ENCODE measurements at regions not wholly inside any gene's neighbourhood (a gene's known extent, or its start where the extent isn't known, plus 50 kb on each side); places are given as distances from the start of the nearest gene placed in this dataset.

DNA sequence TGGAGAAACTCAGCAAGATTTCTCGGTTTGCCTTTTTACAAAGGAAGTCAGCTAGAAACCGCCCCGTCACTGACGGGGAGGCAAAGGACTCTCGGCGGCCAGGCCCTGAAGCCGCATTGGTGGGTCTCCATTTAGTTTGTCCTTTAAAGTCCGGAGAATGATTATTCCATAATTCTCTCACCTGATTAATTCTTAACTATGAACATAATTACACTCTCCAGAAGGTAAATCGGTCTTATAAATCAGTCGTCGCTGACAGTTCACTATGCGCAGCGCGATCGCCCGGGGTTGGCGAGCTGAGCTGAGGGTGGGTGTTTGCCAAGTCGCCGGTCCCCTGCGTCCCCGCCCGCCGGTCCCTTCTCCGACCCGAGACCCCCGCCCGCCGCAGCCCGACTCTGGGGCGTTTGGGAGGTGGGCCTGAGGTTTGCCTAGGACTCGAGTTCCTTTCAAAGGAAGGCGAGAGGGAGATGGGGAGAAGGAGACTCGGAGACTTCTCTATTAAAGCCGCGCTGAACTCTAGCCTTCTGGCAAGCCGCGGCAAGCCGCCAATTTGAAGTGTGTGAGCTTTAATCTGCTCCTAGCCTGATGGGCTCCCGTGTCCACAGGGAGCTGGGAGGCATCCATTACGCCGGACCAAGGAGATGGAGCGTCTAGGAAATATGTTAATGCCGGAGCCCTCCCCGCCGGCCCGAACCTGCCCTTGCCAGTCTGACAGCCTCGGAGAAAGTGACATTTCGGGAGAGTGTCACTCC lies 392.9 kb downstream of the NOVA1 start:
- ChIA-PET POLR2A (no interaction called here), CTCF (ENCODE audit: low intra/inter-chr PET ratio) (no interaction called here)
- Histone ChIP-seq H2AFZ (ENCODE audit: low read depth, low read length) (no peak overlapping the region), H3K27ac (ENCODE audit: extremely low read depth, low read depth, low read length) (no peak overlapping the region), H3K9me3 (replicated peaks; ENCODE audit: control insufficient read depth, insufficient read depth, low read depth, low read length) (no peaks in the 10 kb centered on the region), H3K27me3 (ENCODE audit: control insufficient read depth in 2 of 2, insufficient read depth in 2 of 2, low read length in 2 of 2) (no peaks in the 10 kb centered on the region), H3K9ac (ENCODE audit: insufficient read depth in 1 of 2, low read depth in 2 of 2, low read length in 2 of 2) (no peak overlapping the region), H3K4me2 (ENCODE audit: insufficient read depth, low read length) (no peak overlapping the region), H3K4me3 (no peak overlapping the region), H3K4me1 (replicated peaks in 1 of 2; ENCODE audit: control insufficient read depth in 2 of 2, insufficient read depth in 2 of 2, low read length in 2 of 2) (no peaks in the 10 kb centered on the region), H3K9me1 (ENCODE audit: control insufficient read depth, insufficient read depth, low read length) (no peaks in the 10 kb centered on the region), H4K20me1 (replicated peaks; ENCODE audit: control insufficient read depth, insufficient read depth, low read length) (no peaks in the 10 kb centered on the region), H3K36me3 (ENCODE audit: control insufficient read depth, insufficient read depth, low read length) (no peaks in the 10 kb centered on the region), H3K79me2 (ENCODE audit: control insufficient read depth, insufficient read depth, low read length) (no peaks in the 10 kb centered on the region)
- ATAC-seq (no peak), FAIRE-seq (no peak), DNase-seq (ENCODE audit: extremely low read depth in 1 of 4, low spot score in 3 of 4) (no peak)
- WGBS (ENCODE audit: insufficient coverage, low coverage, missing lambda C conversion rate), result 8% methylated on average over 30 of the region's 48 CpGs
- in situ Hi-C loops (cut with MboI), result no loop called here
- intact Hi-C loops (cut with micrococcal nuclease), result no loop called here
- TF ChIP-seq PATZ1 (CRISPR knock-in tag; IDR thresholded peaks at IDR 0.05; ENCODE audit: borderline replicate concordance) (no peak), MAX (CRISPR knock-in tag; IDR thresholded peaks at IDR 0.05) (no peak)
- TF ChIP-seq, protein P1, sequence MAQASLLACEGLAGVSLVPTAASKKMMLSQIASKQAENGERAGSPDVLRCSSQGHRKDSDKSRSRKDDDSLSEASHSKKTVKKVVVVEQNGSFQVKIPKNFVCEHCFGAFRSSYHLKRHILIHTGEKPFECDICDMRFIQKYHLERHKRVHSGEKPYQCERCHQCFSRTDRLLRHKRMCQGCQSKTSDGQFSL (CRISPR knock-in tag; IDR thresholded peaks at IDR 0.05), result no peak
- TF ChIP-seq, protein P1 (tag; IDR thresholded peaks at IDR 0.05), result no peak
- BruUV-seq (replicated peaks), result no TSS peak

Measured in K562 (cell line).